ENCODE measurements at regions not wholly inside any gene's neighbourhood (a gene's known extent, or its start where the extent isn't known, plus 50 kb on each side); places are given as distances from the start of the nearest gene placed in this dataset.

DNA sequence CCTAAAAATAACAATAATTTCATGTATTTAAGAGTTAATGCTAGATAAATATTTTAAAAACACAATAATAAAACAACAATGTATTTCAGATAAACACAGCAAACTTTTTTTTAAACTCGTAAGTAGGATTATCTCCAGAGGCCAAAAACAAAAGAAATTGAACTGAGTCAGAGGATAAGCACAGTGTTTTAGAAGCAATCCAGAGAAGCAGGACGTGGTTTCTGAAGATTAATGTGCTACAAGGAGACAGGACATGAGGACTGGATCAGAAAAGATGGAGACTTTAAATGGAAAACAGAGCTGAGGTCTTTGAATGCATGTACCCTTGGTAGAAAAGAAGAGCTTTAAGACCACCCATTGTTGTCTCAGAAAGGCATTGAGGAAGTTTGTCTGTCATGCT is 491.2 kb upstream of the TLE4 start:
- TF ChIP-seq CTCF (IDR thresholded peaks at IDR 0.05) (no peak), CBX8 (IDR thresholded peaks at IDR 0.05) (no peak), EHMT2 (IDR thresholded peaks at IDR 0.05; ENCODE audit: low read depth) (no peak), RAD21 (conservative IDR thresholded peaks at IDR 0.05 in 1 of 2, IDR thresholded peaks at IDR 0.05 in 1 of 2) (no peak), POLR2A (IDR thresholded peaks at IDR 0.05; ENCODE audit: low read length) (no peak), RCOR1 (IDR thresholded peaks at IDR 0.05; ENCODE audit: low read depth, low read length) (no peak), EP300 (IDR thresholded peaks at IDR 0.05) (no peak), MAZ (IDR thresholded peaks at IDR 0.05; ENCODE audit: borderline replicate concordance, low read depth, low read length) (no peak), MAFK (IDR thresholded peaks at IDR 0.05; ENCODE audit: partially characterized antibody) (no peak)
